ENCODE measurements at regions not wholly inside any gene's neighbourhood (a gene's known extent, or its start where the extent isn't known, plus 50 kb on each side); places are given as distances from the start of the nearest gene placed in this dataset.
"Not testable (repeated sequence)": the region's sequence is repeated elsewhere in the genome, so short reads cannot be mapped to it uniquely, and the experiment has no call there.

GRCh38 chr14:54033285-54033684 is 76.7 kb upstream of the BMP4 start:
- not testable (repeated sequence) for H3K9me2 ChIP-seq (replicated peaks; ENCODE audit: control insufficient read depth, low read length)

GRCh38 chr14:54038724-54039123 is 82.1 kb upstream of the BMP4 start:
- no peaks in the 10 kb centered on the region for H3K9me2 ChIP-seq (replicated peaks; ENCODE audit: control insufficient read depth, low read length)
- H3F3A ChIP-seq (ENCODE audit: control insufficient read depth, insufficient read depth), result no peaks in the 10 kb centered on the region
- no peak for TF ChIP-seq EZH2phosphoT487 (IDR thresholded peaks at IDR 0.05; ENCODE audit: borderline replicate concordance, low read length)
- TF ChIP-seq, protein P1, sequence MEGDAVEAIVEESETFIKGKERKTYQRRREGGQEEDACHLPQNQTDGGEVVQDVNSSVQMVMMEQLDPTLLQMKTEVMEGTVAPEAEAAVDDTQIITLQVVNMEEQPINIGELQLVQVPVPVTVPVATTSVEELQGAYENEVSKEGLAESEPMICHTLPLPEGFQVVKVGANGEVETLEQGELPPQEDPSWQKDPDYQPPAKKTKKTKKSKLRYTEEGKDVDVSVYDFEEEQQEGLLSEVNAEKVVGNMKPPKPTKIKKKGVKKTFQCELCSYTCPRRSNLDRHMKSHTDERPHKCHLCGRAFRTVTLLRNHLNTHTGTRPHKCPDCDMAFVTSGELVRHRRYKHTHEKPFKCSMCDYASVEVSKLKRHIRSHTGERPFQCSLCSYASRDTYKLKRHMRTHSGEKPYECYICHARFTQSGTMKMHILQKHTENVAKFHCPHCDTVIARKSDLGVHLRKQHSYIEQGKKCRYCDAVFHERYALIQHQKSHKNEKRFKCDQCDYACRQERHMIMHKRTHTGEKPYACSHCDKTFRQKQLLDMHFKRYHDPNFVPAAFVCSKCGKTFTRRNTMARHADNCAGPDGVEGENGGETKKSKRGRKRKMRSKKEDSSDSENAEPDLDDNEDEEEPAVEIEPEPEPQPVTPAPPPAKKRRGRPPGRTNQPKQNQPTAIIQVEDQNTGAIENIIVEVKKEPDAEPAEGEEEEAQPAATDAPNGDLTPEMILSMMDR (IDR thresholded peaks at IDR 0.05; ENCODE audit: low read depth, low read length, poor library complexity, severe bottlenecking), result no peak
- H3K4me2 ChIP-seq (ENCODE audit: low read length), result no peak overlapping the region
- no peaks in the 10 kb centered on the region for H3K79me2 ChIP-seq (ENCODE audit: control insufficient read depth, low read length)
- H3K9me3 ChIP-seq (ENCODE audit: control insufficient read depth, insufficient read depth, low read length), result no peaks in the 10 kb centered on the region
- no peak overlapping the region for H3K4me3 ChIP-seq (ENCODE audit: low read length)
- H3K27ac ChIP-seq (ENCODE audit: low read depth, low read length), result no peak overlapping the region
- H3K4me1 ChIP-seq (ENCODE audit: control insufficient read depth, low read length), result no peaks in the 10 kb centered on the region
- no peaks in the 10 kb centered on the region for H4K20me1 ChIP-seq (ENCODE audit: control insufficient read depth, insufficient read depth, low read depth, low read length)
- H3K36me3 ChIP-seq (ENCODE audit: control insufficient read depth, low read length), result no peaks in the 10 kb centered on the region
- no peaks in the 10 kb centered on the region for H3K27me3 ChIP-seq (ENCODE audit: control insufficient read depth, low read length)

More at GRCh38 chr14:54033285-54033684, 76.7 kb upstream of the BMP4 start:
- H3K27me3 ChIP-seq (ENCODE audit: control insufficient read depth, low read length); H3K79me2 ChIP-seq (ENCODE audit: control insufficient read depth, low read length); H3K36me3 ChIP-seq (ENCODE audit: control insufficient read depth, low read length); H3K4me1 ChIP-seq (ENCODE audit: control insufficient read depth, low read length); H3K9me3 ChIP-seq (ENCODE audit: control insufficient read depth, insufficient read depth, low read length); H3F3A ChIP-seq (ENCODE audit: control insufficient read depth, insufficient read depth); H4K20me1 ChIP-seq (ENCODE audit: control insufficient read depth, insufficient read depth, low read depth, low read length); H3K4me3 ChIP-seq (ENCODE audit: low read length); H3K4me2 ChIP-seq (ENCODE audit: low read length); H3K27ac ChIP-seq (ENCODE audit: low read depth, low read length): not testable (repeated sequence)

DNA sequence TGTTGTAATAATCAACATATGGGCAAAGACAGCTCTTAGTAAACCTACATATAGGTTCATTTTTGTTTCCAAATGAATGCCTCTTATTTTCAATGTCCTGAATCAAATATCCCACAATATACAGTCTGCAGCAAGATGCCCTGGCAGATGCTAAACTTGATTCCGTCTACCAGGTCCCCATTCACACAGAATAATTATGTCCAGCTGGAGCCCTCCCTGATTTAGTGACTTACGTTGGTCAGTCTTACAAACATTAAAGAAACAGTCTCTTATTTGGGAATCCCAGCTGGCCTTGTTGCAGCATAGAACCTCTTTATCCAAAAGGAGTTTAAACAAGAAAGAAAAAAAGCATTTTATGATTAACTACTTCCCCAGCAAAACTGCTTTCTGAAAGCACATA is 82.7 kb upstream of the BMP4 start:
- TF ChIP-seq, protein P1 (IDR thresholded peaks at IDR 0.05; ENCODE audit: low read depth, low read length, poor library complexity, severe bottlenecking), result no peak
- TF ChIP-seq EZH2phosphoT487 (IDR thresholded peaks at IDR 0.05; ENCODE audit: borderline replicate concordance, low read length), result no peak
- H3F3A ChIP-seq (ENCODE audit: control insufficient read depth, insufficient read depth), result no peaks in the 10 kb centered on the region
- no peak overlapping the region for H3K27ac ChIP-seq (ENCODE audit: low read depth, low read length)
- H3K27me3 ChIP-seq (ENCODE audit: control insufficient read depth, low read length), result no peaks in the 10 kb centered on the region
- H3K4me2 ChIP-seq (ENCODE audit: low read length), result no peak overlapping the region
- H3K9me3 ChIP-seq (ENCODE audit: control insufficient read depth, insufficient read depth, low read length), result no peaks in the 10 kb centered on the region
- no peaks in the 10 kb centered on the region for H3K9me2 ChIP-seq (replicated peaks; ENCODE audit: control insufficient read depth, low read length)
- H4K20me1 ChIP-seq (ENCODE audit: control insufficient read depth, insufficient read depth, low read depth, low read length), result no peaks in the 10 kb centered on the region
- no peak overlapping the region for H3K4me3 ChIP-seq (ENCODE audit: low read length)
- H3K4me1 ChIP-seq (ENCODE audit: control insufficient read depth, low read length), result no peaks in the 10 kb centered on the region
- no peaks in the 10 kb centered on the region for H3K36me3 ChIP-seq (ENCODE audit: control insufficient read depth, low read length)
- H3K79me2 ChIP-seq (ENCODE audit: control insufficient read depth, low read length), result no peaks in the 10 kb centered on the region

DNA sequence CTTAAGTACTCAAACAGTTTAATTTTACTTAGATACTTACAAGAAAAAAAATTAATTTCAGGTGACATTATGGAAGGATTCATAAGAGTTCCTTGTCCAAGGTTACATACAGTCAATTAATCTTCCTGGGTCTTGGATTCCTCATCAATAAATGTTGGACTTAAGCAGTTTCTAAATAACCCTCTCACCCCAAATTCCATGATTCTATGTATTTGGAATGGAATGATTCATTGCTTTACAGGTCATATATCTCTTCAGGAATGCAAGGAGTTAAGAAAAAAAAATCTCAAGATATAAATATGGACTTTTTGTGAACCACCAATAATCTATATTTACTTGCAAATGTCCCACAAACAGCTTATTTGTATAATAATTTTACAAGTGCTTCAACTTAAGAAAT is 84.2 kb upstream of the BMP4 start:
- no peak overlapping the region for H3K27ac ChIP-seq (ENCODE audit: low read depth, low read length)
- no peaks in the 10 kb centered on the region for H3F3A ChIP-seq (ENCODE audit: control insufficient read depth, insufficient read depth)
- H4K20me1 ChIP-seq (ENCODE audit: control insufficient read depth, insufficient read depth, low read depth, low read length), result no peaks in the 10 kb centered on the region
- H3K27me3 ChIP-seq (ENCODE audit: control insufficient read depth, low read length), result no peaks in the 10 kb centered on the region
- H3K4me3 ChIP-seq (ENCODE audit: low read length), result no peak overlapping the region
- H3K9me2 ChIP-seq (replicated peaks; ENCODE audit: control insufficient read depth, low read length), result no peaks in the 10 kb centered on the region
- no peak overlapping the region for H3K4me2 ChIP-seq (ENCODE audit: low read length)
- H3K9me3 ChIP-seq (ENCODE audit: control insufficient read depth, insufficient read depth, low read length), result no peaks in the 10 kb centered on the region
- no peaks in the 10 kb centered on the region for H3K36me3 ChIP-seq (ENCODE audit: control insufficient read depth, low read length)
- no peak for TF ChIP-seq EZH2phosphoT487 (IDR thresholded peaks at IDR 0.05; ENCODE audit: borderline replicate concordance, low read length)
- TF ChIP-seq, protein P1 (IDR thresholded peaks at IDR 0.05; ENCODE audit: low read depth, low read length, poor library complexity, severe bottlenecking), result no peak
- H3K79me2 ChIP-seq (ENCODE audit: control insufficient read depth, low read length), result no peaks in the 10 kb centered on the region
- no peaks in the 10 kb centered on the region for H3K4me1 ChIP-seq (ENCODE audit: control insufficient read depth, low read length)
